GM23338 (cell line): ENCODE measurements at regions not wholly inside any gene's neighbourhood (a gene's known extent, or its start where the extent isn't known, plus 50 kb on each side); places are given as distances from the start of the nearest gene placed in this dataset.
"Not testable (repeated sequence)": the region's sequence is repeated elsewhere in the genome, so short reads cannot be mapped to it uniquely, and the experiment has no call there.

Experiments used
- CREB1 ChIP-seq: fragments of 250-450 bp; sonication (Bioruptor Pico); IDR thresholded peaks from 2 replicates; pipeline ENCODE4 v1.5.0; 2020; ENCODE audit warnings: low read depth, mild to moderate bottlenecking, moderate library complexity
- EZH2 ChIP-seq: fragments of 200-600 bp; sonication (generic); IDR thresholded peaks from one replicate; pipeline ENCODE4 v1.8.0; 2017; ENCODE audit warnings: antibody characterized with exemption, mild to moderate bottlenecking, low read depth; ENCODE audit not compliant: unreplicated experiment
- EZH2phosphoT487 ChIP-seq: fragments of 200-600 bp; sonication (generic); IDR thresholded peaks from one replicate; pipeline ENCODE4 v1.8.1; 2018; ENCODE audit warnings: antibody characterized with exemption; ENCODE audit not compliant: unreplicated experiment
- JUNB ChIP-seq: IDR thresholded peaks from one replicate; pipeline ENCODE4 v1.6.1; 2016; ENCODE audit warnings: antibody characterized with exemption; ENCODE audit not compliant: unreplicated experiment
- NANOG ChIP-seq: IDR thresholded peaks from 2 replicates; pipeline ENCODE4 v1.6.1; 2016; ENCODE audit warnings: antibody characterized with exemption, borderline replicate concordance
- POLR2AphosphoS5 ChIP-seq: IDR thresholded peaks from 2 replicates; pipeline ENCODE4 v1.6.1; 2016; ENCODE audit warnings: antibody characterized with exemption, low read depth
- STAT1 ChIP-seq: IDR thresholded peaks from one replicate; pipeline ENCODE4 v1.6.1; 2016; ENCODE audit warnings: antibody characterized with exemption; ENCODE audit not compliant: unreplicated experiment
- ZNF331 ChIP-seq: fragments of 250-450 bp; sonication (Bioruptor Pico); IDR thresholded peaks from 2 replicates; pipeline ENCODE4 v1.5.0; 2020; ENCODE audit warnings: low read depth, mild to moderate bottlenecking, moderate library complexity
- TF ChIP-seq, protein P1 (sequence below), 2 experiments: fragments of 200-600 bp in 1 of 2; sonication (generic) in 1 of 2; conservative IDR thresholded peaks; 2 replicates each; pipeline versions ENCODE4 v1.5.1 to v1.6.1; 2016 to 2017; ENCODE audit warnings: antibody characterized with exemption in 2 of 2, low read depth in 2 of 2, mild to moderate bottlenecking in 2 of 2, moderate library complexity in 1 of 2
- TF ChIP-seq, protein P2 (sequence below): IDR thresholded peaks from one replicate; pipeline ENCODE4 v1.6.1; 2018; ENCODE audit warnings: antibody characterized with exemption; ENCODE audit not compliant: unreplicated experiment
- TF ChIP-seq, protein P3 (sequence below): IDR thresholded peaks from 2 replicates; pipeline ENCODE4 v1.6.1; 2016; ENCODE audit warnings: antibody characterized with exemption

- TF ChIP-seq, protein P1, sequence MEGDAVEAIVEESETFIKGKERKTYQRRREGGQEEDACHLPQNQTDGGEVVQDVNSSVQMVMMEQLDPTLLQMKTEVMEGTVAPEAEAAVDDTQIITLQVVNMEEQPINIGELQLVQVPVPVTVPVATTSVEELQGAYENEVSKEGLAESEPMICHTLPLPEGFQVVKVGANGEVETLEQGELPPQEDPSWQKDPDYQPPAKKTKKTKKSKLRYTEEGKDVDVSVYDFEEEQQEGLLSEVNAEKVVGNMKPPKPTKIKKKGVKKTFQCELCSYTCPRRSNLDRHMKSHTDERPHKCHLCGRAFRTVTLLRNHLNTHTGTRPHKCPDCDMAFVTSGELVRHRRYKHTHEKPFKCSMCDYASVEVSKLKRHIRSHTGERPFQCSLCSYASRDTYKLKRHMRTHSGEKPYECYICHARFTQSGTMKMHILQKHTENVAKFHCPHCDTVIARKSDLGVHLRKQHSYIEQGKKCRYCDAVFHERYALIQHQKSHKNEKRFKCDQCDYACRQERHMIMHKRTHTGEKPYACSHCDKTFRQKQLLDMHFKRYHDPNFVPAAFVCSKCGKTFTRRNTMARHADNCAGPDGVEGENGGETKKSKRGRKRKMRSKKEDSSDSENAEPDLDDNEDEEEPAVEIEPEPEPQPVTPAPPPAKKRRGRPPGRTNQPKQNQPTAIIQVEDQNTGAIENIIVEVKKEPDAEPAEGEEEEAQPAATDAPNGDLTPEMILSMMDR (conservative IDR thresholded peaks at IDR 0.05; ENCODE audit: low read depth in 2 of 2): not testable (repeated sequence)
- TF ChIP-seq EZH2phosphoT487; POLR2AphosphoS5; EZH2; CREB1 (CRISPR knock-in tag); JUNB; STAT1; ZNF331; NANOG: not testable (repeated sequence)
- TF ChIP-seq, protein P2, sequence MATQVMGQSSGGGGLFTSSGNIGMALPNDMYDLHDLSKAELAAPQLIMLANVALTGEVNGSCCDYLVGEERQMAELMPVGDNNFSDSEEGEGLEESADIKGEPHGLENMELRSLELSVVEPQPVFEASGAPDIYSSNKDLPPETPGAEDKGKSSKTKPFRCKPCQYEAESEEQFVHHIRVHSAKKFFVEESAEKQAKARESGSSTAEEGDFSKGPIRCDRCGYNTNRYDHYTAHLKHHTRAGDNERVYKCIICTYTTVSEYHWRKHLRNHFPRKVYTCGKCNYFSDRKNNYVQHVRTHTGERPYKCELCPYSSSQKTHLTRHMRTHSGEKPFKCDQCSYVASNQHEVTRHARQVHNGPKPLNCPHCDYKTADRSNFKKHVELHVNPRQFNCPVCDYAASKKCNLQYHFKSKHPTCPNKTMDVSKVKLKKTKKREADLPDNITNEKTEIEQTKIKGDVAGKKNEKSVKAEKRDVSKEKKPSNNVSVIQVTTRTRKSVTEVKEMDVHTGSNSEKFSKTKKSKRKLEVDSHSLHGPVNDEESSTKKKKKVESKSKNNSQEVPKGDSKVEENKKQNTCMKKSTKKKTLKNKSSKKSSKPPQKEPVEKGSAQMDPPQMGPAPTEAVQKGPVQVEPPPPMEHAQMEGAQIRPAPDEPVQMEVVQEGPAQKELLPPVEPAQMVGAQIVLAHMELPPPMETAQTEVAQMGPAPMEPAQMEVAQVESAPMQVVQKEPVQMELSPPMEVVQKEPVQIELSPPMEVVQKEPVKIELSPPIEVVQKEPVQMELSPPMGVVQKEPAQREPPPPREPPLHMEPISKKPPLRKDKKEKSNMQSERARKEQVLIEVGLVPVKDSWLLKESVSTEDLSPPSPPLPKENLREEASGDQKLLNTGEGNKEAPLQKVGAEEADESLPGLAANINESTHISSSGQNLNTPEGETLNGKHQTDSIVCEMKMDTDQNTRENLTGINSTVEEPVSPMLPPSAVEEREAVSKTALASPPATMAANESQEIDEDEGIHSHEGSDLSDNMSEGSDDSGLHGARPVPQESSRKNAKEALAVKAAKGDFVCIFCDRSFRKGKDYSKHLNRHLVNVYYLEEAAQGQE: not testable (repeated sequence)
- TF ChIP-seq, protein P3, sequence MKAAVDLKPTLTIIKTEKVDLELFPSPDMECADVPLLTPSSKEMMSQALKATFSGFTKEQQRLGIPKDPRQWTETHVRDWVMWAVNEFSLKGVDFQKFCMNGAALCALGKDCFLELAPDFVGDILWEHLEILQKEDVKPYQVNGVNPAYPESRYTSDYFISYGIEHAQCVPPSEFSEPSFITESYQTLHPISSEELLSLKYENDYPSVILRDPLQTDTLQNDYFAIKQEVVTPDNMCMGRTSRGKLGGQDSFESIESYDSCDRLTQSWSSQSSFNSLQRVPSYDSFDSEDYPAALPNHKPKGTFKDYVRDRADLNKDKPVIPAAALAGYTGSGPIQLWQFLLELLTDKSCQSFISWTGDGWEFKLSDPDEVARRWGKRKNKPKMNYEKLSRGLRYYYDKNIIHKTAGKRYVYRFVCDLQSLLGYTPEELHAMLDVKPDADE: not testable (repeated sequence)
Observed at GRCh38 chr5:125079028-125079427, 332.6 kb upstream of the ZNF608 start.
